ENCODE measurements at regions not wholly inside any gene's neighbourhood (a gene's known extent, or its start where the extent isn't known, plus 50 kb on each side); places are given as distances from the start of the nearest gene placed in this dataset.
"Not testable (repeated sequence)": the region's sequence is repeated elsewhere in the genome, so short reads cannot be mapped to it uniquely, and the experiment has no call there.

GRCh38 chr6:94785514-94785913, 791.8 kb upstream of the MANEA start:
- no peak overlapping the region for H3K27ac Mint-ChIP-seq
- H3K36me3 Mint-ChIP-seq, result no peaks in the 10 kb centered on the region
- H3K9me3 Mint-ChIP-seq, result peaks cover 17% of the 10 kb centered on the region
- H3K4me1 Mint-ChIP-seq, result no peaks in the 10 kb centered on the region
- H3K4me3 Mint-ChIP-seq, result no peak overlapping the region
- DNase-seq (ENCODE audit: low spot score in 2 of 2, unreplicated experiment in 2 of 2), result no peak
- TF ChIP-seq CTCF (IDR thresholded peaks at IDR 0.05; ENCODE audit: unreplicated experiment), result no peak
- peaks cover 5% of the 10 kb centered on the region for H3K27me3 Mint-ChIP-seq (ENCODE audit: low read depth)

GRCh38 chr6:94785081-94785480, 792.3 kb upstream of the MANEA start:
- DNase-seq (ENCODE audit: low spot score in 2 of 2, unreplicated experiment in 2 of 2); H3K27ac Mint-ChIP-seq; H3K4me3 Mint-ChIP-seq; H3K4me1 Mint-ChIP-seq; H3K36me3 Mint-ChIP-seq; H3K27me3 Mint-ChIP-seq (ENCODE audit: low read depth): not testable (repeated sequence)
- peaks cover 20% of the 10 kb centered on the region for H3K9me3 Mint-ChIP-seq

- no peak for DNase-seq (ENCODE audit: low spot score in 2 of 2, unreplicated experiment in 2 of 2)
- Mint-ChIP-seq H3K27ac (no peak overlapping the region), H3K4me3 (no peak overlapping the region)
Measured at GRCh38 chr6:94769197-94769596, 808.1 kb upstream of the MANEA start.

GRCh38 chr6:94751641-94752329, 825.5 kb upstream of the MANEA start:
- Mint-ChIP-seq H3K9me3 (peaks cover 10% of the 10 kb centered on the region), H3K36me3 (no peaks in the 10 kb centered on the region)

More at GRCh38 chr6:94769197-94769596, 808.1 kb upstream of the MANEA start:
- Mint-ChIP-seq H3K9me3 (no peaks in the 10 kb centered on the region), H3K36me3 (no peaks in the 10 kb centered on the region), H3K4me1 (no peaks in the 10 kb centered on the region), H3K27me3 (ENCODE audit: low read depth) (no peaks in the 10 kb centered on the region)
- no peak for TF ChIP-seq CTCF (IDR thresholded peaks at IDR 0.05; ENCODE audit: unreplicated experiment)

GRCh38 chr6:94736236-94736635, 841.1 kb upstream of the MANEA start:
- H3K36me3 Mint-ChIP-seq, result no peaks in the 10 kb centered on the region
- peaks cover 3% of the 10 kb centered on the region for H3K27me3 Mint-ChIP-seq (ENCODE audit: low read depth)
- H3K4me3 Mint-ChIP-seq, result no peak overlapping the region
- no peak for DNase-seq (ENCODE audit: low spot score in 2 of 2, unreplicated experiment in 2 of 2)
- TF ChIP-seq CTCF (IDR thresholded peaks at IDR 0.05; ENCODE audit: unreplicated experiment), result no peak
- no peak overlapping the region for H3K27ac Mint-ChIP-seq
- H3K9me3 Mint-ChIP-seq, result peaks cover 4% of the 10 kb centered on the region
- H3K4me1 Mint-ChIP-seq, result no peaks in the 10 kb centered on the region

More at GRCh38 chr6:94751641-94752329, 825.5 kb upstream of the MANEA start:
- no peaks in the 10 kb centered on the region for H3K27me3 Mint-ChIP-seq (ENCODE audit: low read depth)
- DNase-seq (ENCODE audit: low spot score in 2 of 2, unreplicated experiment in 2 of 2), result no peak
- H3K27ac Mint-ChIP-seq, result no peak overlapping the region
- H3K4me1 Mint-ChIP-seq, result no peaks in the 10 kb centered on the region
- no peak overlapping the region for H3K4me3 Mint-ChIP-seq
- no peak for TF ChIP-seq CTCF (IDR thresholded peaks at IDR 0.05; ENCODE audit: unreplicated experiment)

- H3K27ac Mint-ChIP-seq, result no peak overlapping the region
- TF ChIP-seq CTCF (IDR thresholded peaks at IDR 0.05; ENCODE audit: unreplicated experiment), result no peak
- H3K4me3 Mint-ChIP-seq, result no peak overlapping the region
- H3K9me3 Mint-ChIP-seq, result no peaks in the 10 kb centered on the region
- H3K27me3 Mint-ChIP-seq (ENCODE audit: low read depth), result peaks cover 3% of the 10 kb centered on the region
- H3K4me1 Mint-ChIP-seq, result no peaks in the 10 kb centered on the region
- no peaks in the 10 kb centered on the region for H3K36me3 Mint-ChIP-seq
- DNase-seq (ENCODE audit: low spot score in 2 of 2, unreplicated experiment in 2 of 2), result no peak
Measured at GRCh38 chr6:94735270-94735669, 842.1 kb upstream of the MANEA start.
